Chondrocyte (in vitro differentiated cells): ENCODE measurements at regions not wholly inside any gene's neighbourhood (a gene's known extent, or its start where the extent isn't known, plus 50 kb on each side); places are given as distances from the start of the nearest gene placed in this dataset.

Experiments
- DNase-seq: peaks from one replicate; pipeline ENCODE4 v3.0.0; 2021; ENCODE audit warnings: mixed read lengths, low spot score
- H3K27ac Mint-ChIP-seq: one replicate; pipeline ENCODE4 v1.8.0; 2021; ENCODE audit warnings: mild to moderate bottlenecking, moderate library complexity, mixed read lengths; ENCODE audit not compliant: unreplicated experiment
- H3K27me3 Mint-ChIP-seq: 2 replicates; pipeline ENCODE4 v1.8.0; 2021; ENCODE audit warnings: low read depth, mixed read lengths
- H3K36me3 Mint-ChIP-seq: 2 replicates; pipeline ENCODE4 v1.8.0; 2021; ENCODE audit warnings: low read depth, mixed read lengths
- H3K4me1 Mint-ChIP-seq: 2 replicates; pipeline ENCODE4 v1.8.0; 2021; ENCODE audit warnings: low read depth, mild to moderate bottlenecking, mixed read lengths
- H3K4me3 Mint-ChIP-seq: one replicate; pipeline ENCODE4 v1.8.0; 2021; ENCODE audit warnings: mild to moderate bottlenecking, moderate library complexity, mixed read lengths; ENCODE audit not compliant: unreplicated experiment
- H3K9me3 Mint-ChIP-seq: 2 replicates; pipeline ENCODE4 v1.8.0; 2021; ENCODE audit warnings: low read depth, mixed read lengths
- CTCF ChIP-seq: fragments of 200-600 bp; sonication (generic); IDR thresholded peaks from 2 replicates; pipeline ENCODE4 v1.5.0; 2021; ENCODE audit warnings: antibody characterized with exemption, mild to moderate bottlenecking, moderate library complexity

DNA sequence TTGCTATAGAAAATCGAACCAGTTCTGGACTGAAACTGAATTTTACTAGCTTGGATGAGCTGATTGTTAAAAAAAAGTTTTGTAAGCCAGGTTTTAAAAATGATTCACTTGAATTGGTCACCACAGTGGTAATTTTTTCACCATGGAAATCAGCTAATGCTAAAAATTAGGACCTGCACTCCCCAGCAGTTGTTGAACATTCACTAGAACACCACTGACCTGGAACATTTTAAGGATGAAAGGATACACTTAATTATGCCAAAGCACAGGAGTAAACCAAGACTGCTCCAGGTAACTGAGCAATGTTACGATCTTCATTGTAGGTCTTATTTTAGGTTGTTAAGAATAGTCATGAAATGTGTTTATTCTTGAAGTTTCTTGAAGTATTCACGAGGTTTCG is 1342.6 kb upstream of the SPRY2 start:
- Mint-ChIP-seq H3K36me3 (no peaks in the 10 kb centered on the region), H3K4me3 (no peak overlapping the region), H3K9me3 (peaks cover 3% of the 10 kb centered on the region), H3K27me3 (no peaks in the 10 kb centered on the region), H3K4me1 (no peaks in the 10 kb centered on the region), H3K27ac (no peak overlapping the region)
- no peak for DNase-seq
- TF ChIP-seq CTCF = no peak

- no peak overlapping the region for H3K27ac Mint-ChIP-seq
Observed at GRCh38 chr13:81682081-81682630, 1341.2 kb upstream of the SPRY2 start.

GRCh38 chr13:81677857-81678256 is 1336.9 kb upstream of the SPRY2 start:
- H3K36me3 Mint-ChIP-seq = no peaks in the 10 kb centered on the region
- H3K4me3 Mint-ChIP-seq = no peak overlapping the region
- no peak overlapping the region for H3K27ac Mint-ChIP-seq
- no peaks in the 10 kb centered on the region for H3K27me3 Mint-ChIP-seq
- H3K4me1 Mint-ChIP-seq = no peaks in the 10 kb centered on the region
- peaks cover 7% of the 10 kb centered on the region for H3K9me3 Mint-ChIP-seq
- no peak for TF ChIP-seq CTCF
- DNase-seq = no peak

More at GRCh38 chr13:81682081-81682630, 1341.2 kb upstream of the SPRY2 start:
- H3K27me3 Mint-ChIP-seq = no peaks in the 10 kb centered on the region
- H3K4me1 Mint-ChIP-seq = no peaks in the 10 kb centered on the region
- peaks cover 7% of the 10 kb centered on the region for H3K9me3 Mint-ChIP-seq
- no peak overlapping the region for H3K4me3 Mint-ChIP-seq
- DNase-seq = no peak
- H3K36me3 Mint-ChIP-seq = no peaks in the 10 kb centered on the region
- no peak for TF ChIP-seq CTCF

DNA sequence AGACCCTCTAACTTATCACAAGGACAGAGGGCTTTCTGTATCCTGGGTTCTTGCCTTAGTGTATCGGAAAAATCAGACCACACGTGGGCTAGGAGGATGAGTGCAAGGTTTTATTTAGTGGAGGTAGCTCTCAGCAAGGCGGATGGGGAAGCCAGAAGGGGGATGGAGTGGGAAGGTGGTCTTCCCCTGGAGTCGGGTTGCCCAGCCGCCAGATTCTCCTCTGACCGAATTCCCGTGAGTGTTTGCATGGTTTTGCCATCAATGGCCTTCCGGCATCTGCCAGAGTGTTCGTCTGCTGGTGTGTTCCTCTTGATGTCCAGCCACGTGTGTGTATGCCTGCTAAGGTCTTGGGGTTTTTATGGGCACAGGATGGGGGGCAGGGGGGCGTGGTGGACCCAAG is 1335.1 kb upstream of the SPRY2 start:
- no peaks in the 10 kb centered on the region for H3K27me3 Mint-ChIP-seq
- DNase-seq = no peak
- H3K4me1 Mint-ChIP-seq = no peaks in the 10 kb centered on the region
- H3K36me3 Mint-ChIP-seq = no peaks in the 10 kb centered on the region
- no peak overlapping the region for H3K4me3 Mint-ChIP-seq
- H3K27ac Mint-ChIP-seq = no peak overlapping the region
- peaks cover 7% of the 10 kb centered on the region for H3K9me3 Mint-ChIP-seq
- no peak for TF ChIP-seq CTCF

GRCh38 chr13:81671064-81671463 is 1330.1 kb upstream of the SPRY2 start:
- DNase-seq = no peak
- Mint-ChIP-seq H3K27ac (no peak overlapping the region), H3K4me1 (no peaks in the 10 kb centered on the region), H3K36me3 (no peaks in the 10 kb centered on the region), H3K27me3 (peaks cover 2% of the 10 kb centered on the region), H3K4me3 (no peak overlapping the region), H3K9me3 (no peaks in the 10 kb centered on the region)
- TF ChIP-seq CTCF = no peak
